Kidney epithelial cell (primary cell): ENCODE measurements at regions not wholly inside any gene's neighbourhood (a gene's known extent, or its start where the extent isn't known, plus 50 kb on each side); places are given as distances from the start of the nearest gene placed in this dataset.
"Not testable (repeated sequence)": the region's sequence is repeated elsewhere in the genome, so short reads cannot be mapped to it uniquely, and the experiment has no call there.

Experiments used
- DNase-seq: peaks from one replicate; pipeline ENCODE4 v3.0.0-alpha.2; 2010; ENCODE audit warnings: low read depth
- H3K27me3 ChIP-seq: 2 replicates; pipeline ENCODE4 v1.6.0; 2011; ENCODE audit warnings: low read length; ENCODE audit not compliant: control insufficient read depth, insufficient read depth
- H3K36me3 ChIP-seq: 2 replicates; pipeline ENCODE4 v1.5.1; 2011; ENCODE audit warnings: low read length; ENCODE audit not compliant: control insufficient read depth, insufficient read depth
- H3K4me3 ChIP-seq: 2 replicates; pipeline ENCODE4 v1.5.1; 2011; ENCODE audit warnings: low read depth, mild to moderate bottlenecking, control low read depth, low read length
- TF ChIP-seq, protein P1 (sequence below): IDR thresholded peaks from 2 replicates; pipeline ENCODE4 v1.5.1; 2011; ENCODE audit warnings: mild to moderate bottlenecking, moderate library complexity, low read length, control low read depth, inconsistent platforms; ENCODE audit not compliant: insufficient read depth, poor library complexity, severe bottlenecking

DNA sequence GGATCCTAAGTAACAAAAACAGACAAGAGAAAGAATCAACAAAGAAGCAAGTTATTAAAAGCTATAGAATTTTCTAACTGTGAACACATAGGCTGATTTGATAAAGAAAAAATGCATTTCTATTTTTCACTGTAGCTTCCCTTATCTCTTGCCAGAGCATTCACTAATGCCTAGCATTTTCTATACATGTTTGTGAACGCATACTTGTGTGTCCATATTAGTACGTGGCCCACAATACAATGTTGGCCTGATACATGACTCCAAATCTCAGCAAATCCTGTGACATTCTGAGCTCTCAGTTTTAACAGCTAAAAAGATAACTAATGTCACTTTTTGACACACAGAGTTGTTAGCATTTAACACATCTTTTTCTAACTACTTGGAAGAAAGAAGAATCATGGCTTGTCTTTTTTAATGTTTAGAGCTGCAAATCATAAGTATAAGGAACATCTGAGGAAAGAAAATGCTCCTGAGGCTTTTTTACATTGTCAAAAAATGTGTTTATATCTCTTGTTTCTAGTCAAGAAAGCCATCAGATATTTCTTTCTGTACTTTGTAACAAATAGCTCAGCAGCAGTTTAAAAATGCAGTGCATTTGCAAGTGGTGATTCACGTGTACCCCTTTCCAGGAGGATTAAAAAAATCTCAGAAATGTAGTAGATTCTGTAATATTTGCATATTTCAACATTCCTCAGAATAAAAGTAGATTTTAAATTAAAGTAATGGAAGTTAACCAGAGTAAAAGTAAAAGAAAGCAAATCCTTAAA lies 1646.8 kb upstream of the TMEFF2 start:
- no peak for DNase-seq
- Histone ChIP-seq H3K4me3 (no peak overlapping the region), H3K27me3 (no peaks in the 10 kb centered on the region), H3K36me3 (no peaks in the 10 kb centered on the region)
- TF ChIP-seq, protein P1, sequence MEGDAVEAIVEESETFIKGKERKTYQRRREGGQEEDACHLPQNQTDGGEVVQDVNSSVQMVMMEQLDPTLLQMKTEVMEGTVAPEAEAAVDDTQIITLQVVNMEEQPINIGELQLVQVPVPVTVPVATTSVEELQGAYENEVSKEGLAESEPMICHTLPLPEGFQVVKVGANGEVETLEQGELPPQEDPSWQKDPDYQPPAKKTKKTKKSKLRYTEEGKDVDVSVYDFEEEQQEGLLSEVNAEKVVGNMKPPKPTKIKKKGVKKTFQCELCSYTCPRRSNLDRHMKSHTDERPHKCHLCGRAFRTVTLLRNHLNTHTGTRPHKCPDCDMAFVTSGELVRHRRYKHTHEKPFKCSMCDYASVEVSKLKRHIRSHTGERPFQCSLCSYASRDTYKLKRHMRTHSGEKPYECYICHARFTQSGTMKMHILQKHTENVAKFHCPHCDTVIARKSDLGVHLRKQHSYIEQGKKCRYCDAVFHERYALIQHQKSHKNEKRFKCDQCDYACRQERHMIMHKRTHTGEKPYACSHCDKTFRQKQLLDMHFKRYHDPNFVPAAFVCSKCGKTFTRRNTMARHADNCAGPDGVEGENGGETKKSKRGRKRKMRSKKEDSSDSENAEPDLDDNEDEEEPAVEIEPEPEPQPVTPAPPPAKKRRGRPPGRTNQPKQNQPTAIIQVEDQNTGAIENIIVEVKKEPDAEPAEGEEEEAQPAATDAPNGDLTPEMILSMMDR, result no peak

DNA sequence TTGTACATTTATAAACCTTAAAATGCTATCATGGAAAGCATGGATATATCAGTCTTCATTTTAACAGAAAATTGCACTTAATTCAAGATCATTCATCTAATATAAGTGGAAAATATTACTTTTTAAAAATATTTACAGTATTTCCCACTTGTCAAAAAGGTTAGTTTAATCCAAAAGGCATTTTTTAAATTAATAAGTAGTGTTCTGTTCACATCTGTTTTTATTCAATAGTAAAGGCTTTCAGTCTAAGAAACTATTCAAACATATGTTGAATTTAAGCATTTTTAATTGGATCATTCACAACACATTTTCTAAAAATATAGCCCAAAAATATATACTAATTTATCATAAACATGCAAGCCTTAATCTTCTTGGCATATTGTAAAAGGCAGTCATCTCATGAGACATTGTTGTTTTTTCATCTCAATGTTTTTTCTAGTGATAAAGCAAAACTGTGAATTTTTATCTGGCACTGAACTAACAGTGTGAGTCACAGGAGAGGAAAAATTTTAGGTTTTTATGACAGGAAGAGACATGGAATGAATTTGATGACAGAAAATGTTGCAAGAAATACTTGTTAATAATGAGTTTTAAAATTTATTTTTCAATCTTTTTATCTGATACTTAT lies 1642.5 kb upstream of the TMEFF2 start:
- DNase-seq, result no peak
- H3K27me3 ChIP-seq, result no peaks in the 10 kb centered on the region
- TF ChIP-seq, protein P1, result no peak
- no peaks in the 10 kb centered on the region for H3K36me3 ChIP-seq
- no peak overlapping the region for H3K4me3 ChIP-seq

DNA sequence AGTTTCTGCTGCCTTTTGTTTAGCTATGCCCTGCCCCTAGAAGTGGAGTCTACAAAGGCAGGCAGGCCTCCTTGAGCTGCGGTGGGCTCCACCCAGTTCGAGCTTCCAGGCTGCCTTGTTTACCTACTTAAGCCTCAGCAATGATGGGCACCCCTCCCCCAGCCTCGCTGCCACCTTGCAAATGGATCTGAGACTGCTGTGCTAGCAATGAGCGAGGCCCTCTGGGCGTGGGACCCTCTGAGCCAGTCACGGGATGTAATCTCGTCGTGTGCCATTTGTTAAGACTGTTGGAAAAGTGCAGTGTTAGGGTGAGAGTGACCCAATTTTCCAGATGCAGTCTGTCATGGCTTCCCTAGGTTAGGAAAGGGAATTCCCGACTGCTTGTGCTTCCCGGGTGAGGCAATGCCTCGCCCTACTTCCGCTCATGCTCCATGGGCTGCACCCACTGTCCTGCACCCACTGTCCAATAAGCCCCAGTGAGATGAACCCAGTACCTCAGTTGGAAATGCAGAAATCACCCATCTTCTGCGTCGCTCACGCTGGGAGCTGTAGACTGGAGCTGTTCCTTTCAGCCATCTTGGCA lies 1641.8 kb upstream of the TMEFF2 start:
- not testable (repeated sequence) for H3K4me3 ChIP-seq, H3K27me3 ChIP-seq, DNase-seq, H3K36me3 ChIP-seq

DNA sequence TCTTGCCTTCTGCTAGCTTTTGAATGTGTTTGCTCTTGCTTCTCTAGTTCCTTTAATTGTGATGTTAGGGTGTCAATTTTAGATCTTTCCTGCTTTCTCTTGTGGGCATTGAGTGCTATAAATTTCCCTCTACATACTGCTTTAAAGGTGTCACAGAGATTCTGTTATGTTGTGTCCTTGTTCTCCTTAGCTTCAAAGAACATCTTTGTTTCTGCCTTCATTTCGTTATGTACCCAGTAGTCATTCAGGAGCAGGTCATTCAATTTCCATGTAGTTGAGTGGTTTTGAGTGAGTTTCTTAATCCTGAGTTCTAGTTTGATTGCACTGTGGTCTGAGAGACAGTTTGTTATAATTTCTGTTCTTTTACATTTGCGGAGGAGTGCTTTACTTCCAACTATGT lies 1639.2 kb upstream of the TMEFF2 start:
- H3K36me3 ChIP-seq, H3K4me3 ChIP-seq, H3K27me3 ChIP-seq, DNase-seq: not testable (repeated sequence)

DNA sequence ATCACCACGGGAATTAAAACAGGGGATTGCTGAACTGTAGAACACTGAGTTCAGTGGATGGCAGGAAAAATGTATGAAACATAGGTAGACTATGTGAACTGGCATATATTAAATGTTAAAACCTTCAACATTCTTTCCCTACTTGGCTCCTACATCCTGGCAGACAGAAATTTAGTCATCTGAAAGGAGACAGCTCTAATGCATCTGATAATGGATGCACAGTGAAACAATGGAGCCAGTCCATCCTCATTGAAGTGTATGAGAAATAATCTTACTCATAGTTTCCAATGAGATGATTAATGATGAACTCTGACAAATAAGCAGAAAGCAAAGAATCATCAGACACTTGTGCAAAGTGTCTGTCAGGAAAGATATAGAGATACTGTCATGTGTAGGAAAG lies 1629.7 kb upstream of the TMEFF2 start:
- DNase-seq, result no peak
- Histone ChIP-seq H3K36me3 (no peaks in the 10 kb centered on the region), H3K4me3 (no peak overlapping the region), H3K27me3 (no peaks in the 10 kb centered on the region)
- TF ChIP-seq, protein P1, result no peak

DNA sequence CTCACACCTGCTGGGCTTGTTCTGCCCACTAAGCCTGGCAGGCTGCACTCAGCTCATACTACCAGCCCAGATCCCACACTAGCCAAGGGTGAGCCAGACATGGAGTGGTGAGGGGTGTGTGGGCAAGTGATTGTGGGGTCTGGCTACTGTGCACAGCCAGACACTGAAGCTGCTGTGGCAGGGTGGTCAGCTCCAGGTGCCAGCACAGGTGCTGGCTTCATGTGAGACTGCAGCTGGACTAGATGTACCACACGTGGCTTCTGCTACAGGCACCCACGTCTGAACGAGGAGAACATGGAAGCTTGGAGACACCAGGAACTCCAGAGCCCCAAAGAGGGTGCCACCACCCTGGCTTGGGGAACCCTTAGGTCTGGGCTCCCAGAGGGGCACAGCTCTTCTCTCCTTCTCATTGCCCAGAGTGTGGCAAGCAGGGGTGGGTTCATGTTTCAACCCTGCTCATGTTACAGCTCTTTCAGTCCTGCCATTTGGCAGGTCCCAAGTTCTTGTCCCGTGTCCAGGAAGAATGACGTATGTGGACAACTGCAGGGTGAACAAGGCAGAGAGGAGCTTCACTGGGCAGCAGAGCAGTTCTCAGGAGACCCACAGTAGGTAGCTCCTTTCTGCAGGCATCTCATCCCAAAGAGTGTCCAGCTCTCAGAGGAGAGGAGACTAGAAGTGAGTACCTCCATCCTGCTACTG lies 1624.2 kb upstream of the TMEFF2 start:
- no peak overlapping the region for H3K4me3 ChIP-seq
- TF ChIP-seq, protein P1, result no peak
- H3K27me3 ChIP-seq, result no peaks in the 10 kb centered on the region
- no peak for DNase-seq
- H3K36me3 ChIP-seq, result no peaks in the 10 kb centered on the region
